Right renal pelvis (tissue), 4 donors: ENCODE measurements at regions not wholly inside any gene's neighbourhood (a gene's known extent, or its start where the extent isn't known, plus 50 kb on each side); places are given as distances from the start of the nearest gene placed in this dataset.
"Not testable (repeated sequence)": the region's sequence is repeated elsewhere in the genome, so short reads cannot be mapped to it uniquely, and the experiment has no call there.

Source experiments
- DNase-seq, 4 donors: peaks; one replicate each; pipeline ENCODE4 v3.0.0-alpha.2; 2013; ENCODE audit warnings: low read depth in 4 of 4, low spot score in 3 of 4, missing footprints in 1 of 4

DNA sequence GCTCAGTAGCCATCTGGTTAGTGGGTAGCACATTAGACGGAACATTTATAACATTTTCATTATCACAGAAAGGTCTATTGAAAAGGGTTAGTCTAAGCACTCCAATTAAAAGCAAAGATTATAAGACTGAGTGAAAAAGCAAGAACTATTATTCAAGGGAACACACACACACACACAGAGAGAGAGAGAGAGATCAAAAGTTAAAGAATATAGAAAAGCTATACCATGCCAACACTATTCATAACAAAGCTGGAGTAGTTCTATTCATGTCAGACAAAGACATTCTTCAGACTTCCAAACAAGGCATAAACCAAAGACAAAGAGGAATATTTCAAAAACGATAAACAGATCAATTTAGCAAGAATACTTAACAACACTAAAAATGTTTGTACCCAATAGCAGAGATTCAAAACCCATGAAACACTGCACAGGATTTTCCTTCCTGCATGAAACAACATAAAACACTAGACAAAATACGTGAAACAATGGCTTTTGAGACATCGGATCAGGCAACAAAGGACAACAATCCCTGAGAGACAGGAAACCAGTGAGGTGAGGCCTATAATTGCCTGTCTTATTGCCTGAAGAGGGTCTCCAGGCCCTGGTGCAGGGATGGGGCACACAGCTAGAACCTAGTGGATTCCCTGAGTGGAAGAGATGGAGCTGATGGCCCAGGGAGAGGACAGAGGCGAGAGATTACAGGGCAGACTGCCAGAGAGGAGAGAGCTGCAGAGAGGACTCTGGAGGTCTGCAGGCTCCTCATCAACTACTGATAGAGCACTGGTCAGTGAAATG is 83.6 kb upstream of the NPAS2 start:
- DNase-seq = no peak

DNA sequence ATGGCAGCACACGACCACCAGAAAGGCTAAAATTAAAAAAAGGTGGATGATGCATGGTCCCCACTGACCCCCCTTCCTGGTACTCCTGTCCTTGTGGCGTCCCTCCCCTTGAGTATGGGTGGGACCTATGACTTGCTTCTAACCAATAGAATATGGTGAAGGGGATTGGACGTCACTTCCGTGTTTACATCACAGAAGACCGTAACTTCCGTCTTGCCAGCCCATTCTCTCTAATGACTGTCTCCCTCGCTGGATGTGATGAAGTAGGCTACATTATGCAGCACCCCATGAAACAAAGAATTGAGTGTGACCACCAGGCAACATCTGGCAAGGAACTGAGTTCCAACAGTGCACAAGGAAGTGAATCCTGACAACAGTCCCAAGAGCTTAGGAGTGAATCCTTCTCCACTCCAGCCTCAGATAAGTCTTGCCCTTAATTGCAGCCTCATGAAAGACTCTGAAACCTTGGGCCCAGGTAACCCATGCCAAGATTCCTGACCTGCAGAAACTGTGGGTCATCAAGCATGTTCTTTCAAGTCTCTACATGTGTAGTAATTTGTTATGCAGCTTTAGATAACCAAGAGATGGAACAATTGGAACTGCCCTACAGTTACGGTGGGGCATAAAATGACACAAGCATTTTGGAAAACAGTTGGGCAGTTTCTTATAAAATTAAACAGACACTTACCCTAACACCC is 80.1 kb upstream of the NPAS2 start:
- no peak for DNase-seq

DNA sequence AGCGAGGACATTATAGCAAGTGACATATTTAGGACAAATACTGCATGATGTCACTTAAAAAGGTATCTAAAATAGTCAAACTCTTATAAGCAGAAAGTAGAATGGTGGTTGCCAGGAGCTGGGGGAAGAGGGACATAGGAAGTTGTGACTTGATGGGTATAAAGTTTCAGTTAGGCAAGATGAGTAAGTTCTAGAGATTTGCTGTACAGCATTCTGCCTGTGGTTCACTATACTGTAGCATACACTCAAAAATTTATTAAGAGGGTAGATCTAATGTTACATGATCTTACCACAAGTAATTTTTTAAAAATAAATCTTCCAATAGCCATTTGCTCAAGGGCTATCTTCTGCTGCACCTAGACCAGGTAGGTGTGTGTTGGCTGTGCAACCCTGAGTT is 78.1 kb upstream of the NPAS2 start:
- DNase-seq = no peak

DNA sequence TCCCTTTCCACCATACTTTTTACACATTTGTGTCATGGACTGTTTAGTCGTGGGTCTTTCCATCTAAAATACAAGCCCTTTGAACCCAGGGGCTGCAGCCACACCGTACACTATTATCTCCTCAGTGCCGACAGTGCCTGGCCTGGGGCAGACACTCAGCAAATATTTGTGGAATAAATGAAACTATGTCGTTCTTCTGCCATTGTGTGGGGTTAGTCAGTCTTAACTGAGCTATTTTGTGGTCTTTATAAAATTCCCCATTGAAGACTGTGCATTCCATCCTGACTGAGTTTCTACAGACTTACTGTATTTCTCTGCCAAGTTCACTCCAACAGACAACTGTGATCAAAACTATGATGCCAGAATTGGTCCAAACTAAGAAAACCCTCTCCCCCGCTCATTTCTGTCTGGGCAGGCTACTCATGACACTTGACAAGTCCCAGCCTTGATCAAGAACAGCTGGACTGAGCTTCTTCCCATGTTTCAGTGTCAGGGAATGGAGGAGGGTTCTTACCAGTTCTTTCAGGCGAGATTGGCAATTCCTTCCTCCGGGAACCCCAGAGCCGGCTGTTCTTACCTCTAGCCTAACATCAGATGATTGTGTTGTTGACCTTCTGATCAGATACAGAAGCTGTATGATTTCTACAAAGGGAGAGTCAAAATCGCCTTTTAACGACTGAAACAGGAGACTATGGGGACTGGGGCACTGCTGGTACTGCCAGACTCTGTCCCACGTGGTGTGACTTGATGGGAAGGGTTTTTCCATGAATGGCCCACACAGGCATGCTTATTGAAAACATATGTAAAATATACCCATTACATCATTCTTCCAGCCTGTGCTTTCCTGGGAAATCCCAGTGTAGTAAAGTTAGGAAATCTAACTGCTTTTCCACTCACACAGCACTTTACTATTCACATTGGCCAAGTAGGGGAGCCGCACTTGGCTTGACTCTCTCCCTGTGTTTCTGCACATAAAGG is 77.4 kb upstream of the NPAS2 start:
- DNase-seq = peak; percentile 25 to 74 (median 70)

DNA sequence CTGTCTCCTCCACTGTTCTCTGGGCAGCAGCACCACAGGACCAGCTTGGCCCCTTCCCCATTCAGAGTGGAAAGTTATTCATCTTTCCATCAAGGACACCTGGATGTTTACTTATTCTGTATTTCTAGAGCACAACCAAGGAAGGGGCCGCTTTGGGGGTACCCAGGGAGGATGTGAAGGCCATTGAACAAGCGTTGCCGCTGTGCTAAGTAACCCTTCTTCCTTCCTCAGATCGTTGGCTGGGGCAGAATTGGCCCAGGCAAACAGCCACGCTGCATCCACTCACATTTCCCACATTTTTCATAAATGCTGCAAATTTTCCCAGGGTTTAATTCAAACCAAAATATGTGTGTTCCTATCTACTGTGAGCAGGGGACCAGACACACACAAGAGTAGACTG is 76.2 kb upstream of the NPAS2 start:
- DNase-seq = no peak

DNA sequence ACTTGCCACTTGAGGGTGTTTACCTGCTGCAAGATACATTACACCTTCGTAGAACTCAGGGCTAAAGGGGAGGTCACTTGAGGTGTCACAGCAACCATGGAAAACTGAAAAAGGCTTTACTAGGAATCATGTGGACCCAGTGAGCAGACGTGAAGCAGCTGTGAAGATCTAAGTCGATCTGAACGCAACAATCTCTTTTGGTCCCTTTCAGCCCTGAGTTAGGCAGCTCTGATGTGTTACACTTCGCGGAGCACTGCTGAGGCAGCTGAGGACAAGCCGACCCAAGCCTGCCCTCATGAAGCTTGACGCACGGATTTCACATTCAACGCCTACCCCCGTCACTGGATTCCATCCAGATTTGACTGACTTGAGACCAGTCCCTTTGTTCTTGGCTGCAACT is 75.8 kb upstream of the NPAS2 start:
- no peak for DNase-seq

DNA sequence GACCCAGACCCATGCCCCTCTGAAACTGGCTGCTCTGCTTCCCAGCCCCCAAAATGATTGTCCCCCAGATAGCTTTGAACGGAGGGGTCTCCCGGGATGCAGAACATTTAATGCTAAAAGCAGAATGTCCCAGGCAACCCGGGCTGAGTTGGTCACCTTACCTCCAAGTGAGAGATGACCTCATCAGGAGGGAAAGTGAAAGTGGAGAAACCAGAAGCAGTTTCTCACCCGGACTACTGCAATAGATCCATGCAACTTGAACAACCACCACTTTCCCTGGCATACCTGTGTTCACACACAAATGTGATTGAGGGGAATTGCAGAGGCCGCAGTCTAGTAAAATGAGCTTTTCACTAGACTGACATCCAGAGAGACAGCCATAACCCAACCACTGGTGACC is 75.3 kb upstream of the NPAS2 start:
- no peak for DNase-seq

DNA sequence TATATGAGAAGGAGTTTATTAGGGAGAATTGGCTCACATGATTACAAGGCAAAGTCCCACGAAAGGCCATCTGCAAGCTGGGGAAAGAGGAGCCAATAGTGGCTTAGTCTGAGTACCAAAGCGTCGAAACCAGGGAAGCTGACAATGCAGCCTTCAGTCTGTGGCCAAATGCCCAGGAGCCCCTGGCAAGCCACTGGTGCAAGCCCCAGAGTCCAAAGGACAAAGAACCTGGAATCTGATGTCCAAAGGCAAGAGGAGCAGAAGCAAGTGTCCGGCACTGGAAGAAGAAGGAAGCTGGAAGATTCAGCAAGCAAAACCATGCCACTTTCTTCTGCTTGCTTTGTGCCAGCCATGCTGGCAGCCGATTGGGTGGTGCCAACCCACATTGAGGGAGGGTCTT is 74.3 kb upstream of the NPAS2 start:
- DNase-seq = no peak

DNA sequence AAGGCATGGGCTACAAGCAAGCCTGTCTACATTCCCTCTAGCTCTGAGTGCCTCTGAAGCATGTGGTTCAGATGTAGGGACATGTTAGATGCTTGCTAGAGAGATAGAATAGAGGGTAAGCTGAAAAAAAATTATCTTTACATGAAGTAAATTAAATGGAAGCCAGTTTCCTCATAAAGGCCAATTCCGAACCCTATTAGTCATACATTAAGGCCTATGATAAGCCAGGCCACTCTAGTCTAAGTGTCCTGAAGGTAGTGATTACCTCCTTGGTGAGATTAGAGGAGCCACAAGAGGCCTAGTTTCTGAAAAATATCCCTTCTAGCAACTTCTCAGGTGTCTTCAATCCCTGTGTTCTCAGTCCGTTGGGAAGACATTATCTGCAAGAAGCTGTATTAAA is 72.4 kb upstream of the NPAS2 start:
- no peak for DNase-seq

DNA sequence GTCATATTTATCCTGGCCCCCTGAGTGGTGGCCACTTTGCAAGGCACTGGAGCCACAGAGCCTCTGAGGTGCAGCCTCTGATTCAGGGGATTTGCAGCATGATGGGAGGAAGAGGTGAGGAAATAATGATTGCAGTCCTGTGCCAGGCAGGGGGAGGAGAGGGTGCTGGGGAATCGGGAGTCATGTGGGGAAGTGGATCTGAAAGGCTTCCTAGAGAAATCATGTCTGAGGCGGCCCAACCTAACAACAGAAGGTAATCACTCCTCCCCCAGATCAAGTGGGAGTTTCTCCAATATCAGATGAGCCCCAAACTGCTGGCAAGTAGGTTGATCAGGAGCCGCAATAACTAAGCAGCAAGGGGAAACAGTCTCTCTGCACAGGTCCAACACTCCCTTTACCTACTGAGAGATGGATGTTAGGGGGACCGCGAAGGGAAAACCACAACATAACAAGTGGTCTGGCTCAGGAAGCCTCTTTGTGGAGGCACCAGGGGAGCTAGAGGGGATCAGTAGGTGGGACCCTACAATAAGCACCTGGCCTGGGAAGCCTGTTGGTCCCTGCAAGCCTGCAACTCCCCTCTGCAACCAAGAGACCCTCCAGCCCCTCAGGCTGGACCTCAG is 71.8 kb upstream of the NPAS2 start:
- no peak for DNase-seq

DNA sequence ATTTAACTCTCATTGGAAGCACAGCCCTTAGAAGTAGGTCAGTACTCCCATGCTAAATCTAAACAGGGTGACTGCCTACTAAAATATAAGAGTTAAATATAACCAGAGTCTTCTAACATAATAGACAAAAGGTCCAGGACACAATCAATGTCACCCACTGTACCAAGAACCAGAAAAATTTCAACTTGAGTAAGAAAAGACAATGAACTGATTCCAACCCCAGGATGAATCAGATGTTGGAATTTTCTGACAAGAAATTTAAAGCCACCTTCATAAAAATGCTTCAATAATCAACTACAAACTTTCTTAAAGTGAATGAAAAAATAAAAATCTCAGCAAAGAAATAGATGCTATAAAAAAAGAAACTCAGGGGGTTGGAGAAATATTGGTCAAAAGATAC is 71.3 kb upstream of the NPAS2 start:
- no peak for DNase-seq

DNA sequence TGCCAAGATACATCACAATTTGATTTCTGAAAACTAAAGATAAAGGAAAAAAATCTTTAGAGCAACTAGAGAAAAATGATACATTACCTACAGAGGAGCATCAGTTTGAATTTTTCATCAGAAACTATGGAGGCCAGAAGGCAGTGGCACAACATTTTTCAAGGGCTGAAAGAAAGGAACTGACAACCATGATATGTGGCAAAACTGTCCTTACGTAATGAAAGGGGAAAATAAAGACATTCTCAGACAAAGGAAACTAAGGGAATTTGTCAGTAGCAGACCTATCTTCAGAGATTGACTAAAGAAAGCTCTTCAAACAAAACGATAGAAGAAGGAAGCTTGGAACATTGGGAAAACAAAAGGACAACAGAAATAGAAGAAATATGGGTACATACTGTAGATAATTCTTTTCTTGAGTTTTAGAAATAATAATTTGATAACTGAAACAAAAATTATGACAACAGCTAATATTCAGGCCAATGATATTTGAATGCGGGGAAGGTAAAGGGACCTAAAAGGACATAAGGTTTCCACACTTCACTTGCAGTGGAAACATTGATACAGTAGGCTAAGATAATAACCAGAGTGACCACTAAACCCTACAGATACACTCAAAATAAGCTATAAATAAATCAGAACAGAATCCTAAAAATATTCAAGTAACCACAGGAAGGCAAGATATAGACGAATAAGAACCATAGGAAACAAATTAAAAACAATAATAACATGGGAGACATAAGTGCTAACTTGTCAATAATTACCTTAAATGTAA is 70.0 kb upstream of the NPAS2 start:
- DNase-seq = no peak

DNA sequence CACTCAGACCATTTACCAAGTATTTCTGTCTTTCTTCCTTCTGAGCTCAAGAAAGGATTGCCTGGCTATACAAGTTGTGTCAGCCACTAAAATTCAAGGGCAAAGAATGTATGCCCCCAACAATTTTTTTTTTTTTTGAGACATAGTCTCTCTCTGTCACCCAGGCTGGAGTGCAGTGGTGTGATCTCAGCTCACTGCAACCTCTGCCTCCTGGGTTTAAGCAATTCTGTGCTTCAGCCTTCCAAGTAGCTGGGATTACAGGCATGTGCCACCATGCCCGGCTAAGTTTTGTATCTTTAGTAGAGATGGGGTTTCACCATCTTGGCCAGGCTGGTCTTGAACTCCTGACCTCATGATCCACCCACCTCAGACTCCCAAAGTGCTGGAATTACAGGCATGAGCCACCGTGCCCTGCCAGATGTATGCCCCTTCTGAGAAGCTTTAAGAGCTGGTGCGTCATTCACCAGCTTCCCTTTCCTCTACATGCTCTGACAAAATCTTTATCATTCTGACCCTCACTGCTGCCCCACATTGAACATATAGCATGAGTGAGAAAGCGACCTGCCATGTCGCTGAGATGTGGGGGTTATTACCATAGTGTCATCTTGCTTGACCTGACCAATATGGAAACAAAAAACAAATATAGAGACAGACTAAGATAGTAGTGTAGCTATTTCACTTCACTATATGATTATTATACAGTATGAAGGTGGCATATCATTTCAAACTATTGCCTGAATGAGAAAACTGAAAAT is 67.9 kb upstream of the NPAS2 start:
- DNase-seq = not testable (repeated sequence)

DNA sequence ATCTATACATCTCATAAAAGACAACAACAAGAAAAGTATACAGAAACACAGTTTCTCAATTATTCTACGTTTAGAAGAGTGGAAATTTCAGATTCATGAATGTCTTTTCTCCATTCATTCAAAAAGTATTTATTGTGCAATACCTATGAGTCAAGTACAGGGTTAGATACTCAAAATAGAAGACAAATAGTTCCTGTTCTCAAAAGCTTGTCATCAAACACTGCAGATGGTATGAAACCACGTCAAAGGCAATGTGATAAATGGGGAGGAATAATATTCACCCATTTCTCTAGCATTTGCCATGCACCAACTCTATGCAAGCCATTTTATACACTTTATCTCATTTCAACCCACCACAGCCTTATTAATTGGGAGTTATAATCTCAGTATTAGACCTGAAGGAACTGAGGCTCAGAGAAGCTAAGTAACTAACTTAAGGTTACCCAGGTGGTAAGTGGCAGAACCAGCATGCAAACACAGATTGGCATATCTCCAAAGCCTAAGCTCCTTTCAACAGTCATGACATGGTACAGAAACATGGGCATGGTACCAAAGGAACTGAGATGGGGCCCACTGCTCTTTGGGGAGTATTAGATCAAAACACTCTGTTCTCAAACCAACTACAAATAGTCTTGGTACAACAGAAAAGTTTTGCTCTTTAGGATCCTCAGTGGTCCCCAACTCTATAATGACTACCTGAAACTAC is 67.2 kb upstream of the NPAS2 start:
- DNase-seq = no peak

DNA sequence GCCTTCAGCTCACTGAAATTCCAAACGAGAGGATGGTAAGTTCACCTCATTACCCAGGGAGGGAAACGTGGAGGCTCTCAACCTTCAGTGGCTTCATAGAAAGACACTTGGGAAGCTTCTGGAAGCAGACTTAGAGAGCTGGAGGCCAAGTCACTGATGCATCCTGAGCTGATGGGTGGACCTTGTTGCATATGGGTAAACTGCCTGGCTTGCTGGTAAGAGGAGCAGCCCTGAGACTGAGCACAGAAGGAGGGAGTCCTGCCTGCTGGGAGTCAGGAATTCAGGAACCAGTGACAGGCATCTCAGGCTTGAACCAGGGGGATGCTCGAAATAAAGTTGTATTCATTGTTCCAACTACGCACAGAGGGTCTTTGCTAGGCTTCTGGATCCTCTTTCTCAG is 66.5 kb upstream of the NPAS2 start:
- DNase-seq = no peak

DNA sequence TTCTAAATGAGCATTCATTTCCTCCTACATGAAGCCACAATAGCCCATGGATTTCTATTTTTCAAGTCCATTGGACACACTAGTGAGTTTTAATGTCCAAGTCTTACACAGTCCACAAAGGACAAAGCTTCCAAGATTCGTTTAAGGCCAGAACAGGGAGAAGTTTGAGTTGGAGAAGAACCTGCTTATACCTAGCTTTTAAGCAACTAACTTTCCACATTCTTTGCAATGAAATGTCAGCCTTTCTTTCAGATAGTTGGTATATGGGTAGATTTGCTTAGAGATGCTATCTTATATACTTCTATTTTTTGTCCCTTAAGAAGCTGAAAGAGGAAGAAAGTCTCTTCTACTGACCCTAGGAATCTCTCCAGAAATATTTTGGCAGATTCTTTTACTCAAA is 66.1 kb upstream of the NPAS2 start:
- DNase-seq = no peak

DNA sequence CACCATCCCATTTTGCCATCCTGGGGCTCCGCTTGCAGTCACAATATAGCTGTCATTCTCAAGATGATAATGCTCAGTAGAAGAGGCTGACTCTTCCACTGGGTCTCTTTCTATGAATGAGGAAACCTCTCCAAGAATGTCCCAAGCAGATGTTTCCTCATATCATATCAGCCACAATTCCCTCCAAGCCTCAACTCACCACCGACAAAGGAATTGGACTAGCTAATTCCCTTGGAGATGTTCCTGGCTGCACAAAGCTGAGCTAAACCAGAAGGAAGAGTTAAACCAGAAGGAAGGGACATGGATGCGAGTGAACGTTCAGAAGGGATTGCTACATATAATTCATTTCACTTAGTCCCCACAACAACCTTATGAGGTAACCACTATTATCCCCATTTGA is 65.0 kb upstream of the NPAS2 start:
- DNase-seq = no peak

DNA sequence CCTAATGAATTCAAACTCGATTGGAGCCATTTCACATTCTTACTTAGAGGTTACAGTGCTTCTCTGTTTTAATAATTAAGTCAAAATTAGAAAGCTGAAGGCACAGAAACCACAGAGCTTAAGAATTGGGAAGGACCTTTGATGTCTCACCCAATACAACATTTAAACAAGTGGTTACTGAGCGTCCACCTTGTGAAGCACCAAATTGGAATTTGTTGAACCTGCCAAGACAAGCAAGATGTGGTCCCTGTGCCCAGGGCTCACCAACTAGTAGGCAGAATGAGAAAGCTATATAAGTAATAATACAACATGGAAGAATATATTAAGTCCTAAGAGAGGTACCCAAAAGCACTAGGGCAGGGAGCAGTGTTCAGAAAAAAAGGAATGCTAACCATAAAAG is 64.5 kb upstream of the NPAS2 start:
- no peak for DNase-seq

DNA sequence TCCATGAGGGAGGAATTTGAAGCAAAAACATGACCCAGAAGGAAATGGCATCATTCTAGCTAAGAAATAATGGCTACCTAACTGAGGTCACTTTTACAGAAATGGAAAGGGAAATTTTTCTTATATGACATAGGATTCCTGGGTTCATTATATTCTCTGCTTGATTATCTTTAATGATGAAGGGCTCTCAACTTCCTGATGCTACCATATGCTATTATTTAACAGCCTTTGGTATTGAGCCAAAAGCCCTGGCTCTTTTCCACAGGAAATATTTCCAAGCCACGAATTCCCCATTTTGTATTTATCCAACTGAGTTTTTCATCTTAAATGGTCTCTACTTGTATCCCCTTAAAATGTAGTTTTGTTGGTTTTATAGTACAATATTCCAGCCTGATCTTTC is 63.2 kb upstream of the NPAS2 start:
- no peak for DNase-seq
